ENCODE measurements at regions not wholly inside any gene's neighbourhood (a gene's known extent, or its start where the extent isn't known, plus 50 kb on each side); places are given as distances from the start of the nearest gene placed in this dataset.
"Not testable (repeated sequence)": the region's sequence is repeated elsewhere in the genome, so short reads cannot be mapped to it uniquely, and the experiment has no call there.

GRCh38 chr6:80639181-80639629 lies 532.7 kb downstream of the BCKDHB start:
- no peak for DNase-seq (ENCODE audit: low read depth in 2 of 2)

GRCh38 chr6:80638213-80639055 lies 532.0 kb downstream of the BCKDHB start:
- peak; percentile 55 to 94 for DNase-seq (ENCODE audit: low read depth in 2 of 2)

GRCh38 chr6:80637312-80637711 lies 530.8 kb downstream of the BCKDHB start:
- DNase-seq (ENCODE audit: low read depth in 2 of 2) = no peak

- no peak for DNase-seq (ENCODE audit: low read depth in 2 of 2)
Observed at GRCh38 chr6:80636689-80637088, 530.2 kb downstream of the BCKDHB start.

- no peak for DNase-seq (ENCODE audit: low read depth in 2 of 2)
Observed at GRCh38 chr6:80633412-80633811, 526.9 kb downstream of the BCKDHB start.

- no peak for DNase-seq (ENCODE audit: low read depth in 2 of 2)
Observed at GRCh38 chr6:80625405-80625804, 518.9 kb downstream of the BCKDHB start.

- no peak for DNase-seq (ENCODE audit: low read depth in 2 of 2)
Observed at GRCh38 chr6:80623066-80623815, 516.8 kb downstream of the BCKDHB start.

- DNase-seq (ENCODE audit: low read depth in 2 of 2) = no peak
Observed at GRCh38 chr6:80622641-80623040, 516.2 kb downstream of the BCKDHB start.

- no peak for DNase-seq (ENCODE audit: low read depth in 2 of 2)
Observed at GRCh38 chr6:80618953-80619352, 512.5 kb downstream of the BCKDHB start.

- no peak for DNase-seq (ENCODE audit: low read depth in 2 of 2)
Observed at GRCh38 chr6:80610846-80611245, 504.4 kb downstream of the BCKDHB start.

GRCh38 chr6:80608881-80609280 lies 502.4 kb downstream of the BCKDHB start:
- no peak for DNase-seq (ENCODE audit: low read depth in 2 of 2)

- DNase-seq (ENCODE audit: low read depth in 2 of 2) = no peak
Observed at GRCh38 chr6:80607811-80608391, 501.4 kb downstream of the BCKDHB start.

GRCh38 chr6:80605165-80605989 lies 498.9 kb downstream of the BCKDHB start:
- peak; percentile 3 to 42 for DNase-seq (ENCODE audit: low read depth in 2 of 2)

- DNase-seq (ENCODE audit: low read depth in 2 of 2) = no peak
Observed at GRCh38 chr6:80603679-80604078, 497.2 kb downstream of the BCKDHB start.

- no peak for DNase-seq (ENCODE audit: low read depth in 2 of 2)
Observed at GRCh38 chr6:80594461-80594860, 488.0 kb downstream of the BCKDHB start.

- no peak for DNase-seq (ENCODE audit: low read depth in 2 of 2)
Observed at GRCh38 chr6:80592436-80592835, 486.0 kb downstream of the BCKDHB start.

- DNase-seq (ENCODE audit: low read depth in 2 of 2) = no peak
Observed at GRCh38 chr6:80586242-80586641, 479.8 kb downstream of the BCKDHB start.

GRCh38 chr6:80579391-80580023 lies 473.0 kb downstream of the BCKDHB start:
- no peak for DNase-seq (ENCODE audit: low read depth in 2 of 2)

- not testable (repeated sequence) for DNase-seq (ENCODE audit: low read depth in 2 of 2)
Observed at GRCh38 chr6:80573320-80573719, 466.8 kb downstream of the BCKDHB start.

GRCh38 chr6:80566361-80566760 lies 459.9 kb downstream of the BCKDHB start:
- no peak for DNase-seq (ENCODE audit: low read depth in 2 of 2)

Data from dermis microvascular lymphatic vessel endothelial cell (primary cell).